H9 (cell line): ENCODE measurements at regions not wholly inside any gene's neighbourhood (a gene's known extent, or its start where the extent isn't known, plus 50 kb on each side); places are given as distances from the start of the nearest gene placed in this dataset.

ENCODE experiments used
- DNase-seq: peaks from one replicate; pipeline ENCODE4 v3.0.0-alpha.2; 2017
- H2AFZ ChIP-seq: one replicate; pipeline ENCODE4 v1.6.1; 2013; ENCODE audit warnings: mild to moderate bottlenecking, low read length, control low read depth, moderate library complexity
- H2AK5ac ChIP-seq: 2 replicates; pipeline ENCODE4 v1.6.1; 2013; ENCODE audit warnings: low read length, control low read depth, mixed read lengths; ENCODE audit not compliant: insufficient read length
- H2BK120ac ChIP-seq: one replicate; pipeline ENCODE4 v1.6.1; 2013; ENCODE audit warnings: low read depth, mild to moderate bottlenecking, low read length, control low read depth, inconsistent platforms; ENCODE audit not compliant: poor library complexity, severe bottlenecking
- H2BK12ac ChIP-seq: 2 replicates; pipeline ENCODE4 v1.6.1; 2013; ENCODE audit warnings: low read length, control low read depth, mixed read lengths, low read depth; ENCODE audit not compliant: insufficient read length
- H2BK15ac ChIP-seq: 2 replicates; pipeline ENCODE4 v1.6.1; 2013; ENCODE audit warnings: low read depth, low read length, control low read depth
- H2BK20ac ChIP-seq: one replicate; pipeline ENCODE4 v1.6.1; 2013; ENCODE audit warnings: low read depth, mild to moderate bottlenecking, low read length, control low read depth, inconsistent platforms; ENCODE audit not compliant: poor library complexity, severe bottlenecking
- H2BK5ac ChIP-seq: 2 replicates; pipeline ENCODE4 v1.6.1; 2013; ENCODE audit warnings: low read length, control low read depth, mixed read lengths; ENCODE audit not compliant: insufficient read length
- H3K14ac ChIP-seq: 2 replicates; pipeline ENCODE4 v1.6.1; 2013; ENCODE audit warnings: low read length, control low read depth; ENCODE audit not compliant: insufficient read depth
- H3K18ac ChIP-seq: 2 replicates; pipeline ENCODE4 v1.6.1; 2013; ENCODE audit warnings: low read depth, mild to moderate bottlenecking, mixed read lengths, low read length, control low read depth; ENCODE audit not compliant: insufficient read length
- H3K23ac ChIP-seq: 2 replicates; pipeline ENCODE4 v1.6.1; 2013; ENCODE audit warnings: low read length, control low read depth, mixed read lengths, low read depth; ENCODE audit not compliant: insufficient read length
- H3K23me2 ChIP-seq: 2 replicates; pipeline ENCODE4 v1.6.1; 2013; ENCODE audit warnings: low read depth, mild to moderate bottlenecking, mixed read lengths, low read length, control low read depth; ENCODE audit not compliant: insufficient read length, poor library complexity, severe bottlenecking
- H3K27ac ChIP-seq: 2 replicates; pipeline ENCODE4 v1.5.1; 2013; ENCODE audit warnings: low read length, control low read depth, mixed read lengths, low read depth; ENCODE audit not compliant: insufficient read length
- H3K27me3 ChIP-seq: 2 replicates; pipeline ENCODE4 v1.6.1; 2013; ENCODE audit warnings: low read length, control low read depth, inconsistent platforms; ENCODE audit not compliant: insufficient read depth
- H3K4ac ChIP-seq: 2 replicates; pipeline ENCODE4 v1.6.1; 2013; ENCODE audit warnings: low read depth, mild to moderate bottlenecking, control low read depth, inconsistent platforms, low read length, moderate library complexity
- H3K4me1 ChIP-seq: 2 replicates; pipeline ENCODE4 v1.6.1; 2013; ENCODE audit warnings: low read length, control low read depth, inconsistent platforms; ENCODE audit not compliant: insufficient read depth
- H3K4me2 ChIP-seq: 2 replicates; pipeline ENCODE4 v1.6.1; 2013; ENCODE audit warnings: low read length, control low read depth, mixed read lengths; ENCODE audit not compliant: insufficient read length, insufficient read depth
- H3K56ac ChIP-seq: 2 replicates; pipeline ENCODE4 v1.6.1; 2013; ENCODE audit warnings: low read depth, mild to moderate bottlenecking, mixed read lengths, low read length, control low read depth; ENCODE audit not compliant: insufficient read length
- H3K79me1 ChIP-seq: 2 replicates; pipeline ENCODE4 v1.6.1; 2013; ENCODE audit warnings: low read depth, mild to moderate bottlenecking, moderate library complexity, low read length, control low read depth, inconsistent platforms; ENCODE audit not compliant: insufficient read depth, poor library complexity, severe bottlenecking
- H3K79me2 ChIP-seq: 2 replicates; pipeline ENCODE4 v1.6.1; 2013; ENCODE audit warnings: low read length, control low read depth, inconsistent platforms; ENCODE audit not compliant: insufficient read depth
- H3K9ac ChIP-seq: 2 replicates; pipeline ENCODE4 v1.6.1; 2013; ENCODE audit warnings: low read length, control low read depth, mixed read lengths; ENCODE audit not compliant: insufficient read length; ENCODE audit errors: extremely low read depth
- H3K9me3 ChIP-seq: one replicate; pipeline ENCODE4 v1.6.1; 2013; ENCODE audit warnings: low read depth, low read length, inconsistent platforms; ENCODE audit not compliant: control insufficient read depth
- H3T11ph ChIP-seq: one replicate; pipeline ENCODE4 v1.6.1; 2013; ENCODE audit warnings: mild to moderate bottlenecking, low read length, control low read depth, inconsistent platforms
- H4K20me1 ChIP-seq: one replicate; pipeline ENCODE4 v1.6.1; 2013; ENCODE audit not compliant: control insufficient read depth, insufficient read length, insufficient read depth
- H4K5ac ChIP-seq: 2 replicates; pipeline ENCODE4 v1.6.1; 2013; ENCODE audit warnings: low read depth, mild to moderate bottlenecking, mixed read lengths, low read length, control low read depth; ENCODE audit not compliant: insufficient read length
- H4K8ac ChIP-seq: replicated peaks from 2 replicates; pipeline ENCODE4 v1.6.1; 2013; ENCODE audit warnings: low read length, control low read depth, mixed read lengths, low read depth; ENCODE audit not compliant: insufficient read length
- H4K91ac ChIP-seq: 2 replicates; pipeline ENCODE4 v1.6.1; 2013; ENCODE audit warnings: low read depth, mild to moderate bottlenecking, moderate library complexity, mixed read lengths, low read length, control low read depth; ENCODE audit not compliant: insufficient read length
- H3K27ac Mint-ChIP-seq, 3 experiments: 2 replicates in 2 of 3; 3 replicates in 1 of 3; pipeline ENCODE4 v1.8.0; 2020 to 2021; ENCODE audit warnings: mixed read lengths in 3 of 3, mild to moderate bottlenecking in 1 of 3, moderate library complexity in 1 of 3
- H3K27me3 Mint-ChIP-seq: 2 replicates; pipeline ENCODE4 v1.8.0; 2021; ENCODE audit warnings: low read depth, mild to moderate bottlenecking, moderate library complexity, mixed read lengths
- H3K36me3 Mint-ChIP-seq, 3 experiments: 2 replicates in 2 of 3; 3 replicates in 1 of 3; pipeline ENCODE4 v1.8.0; 2020 to 2021; ENCODE audit warnings: low read depth in 3 of 3, mixed read lengths in 3 of 3; ENCODE audit not compliant: insufficient read depth in 1 of 3
- H3K4me1 Mint-ChIP-seq, 2 experiments: 2 replicates each; pipeline ENCODE4 v1.8.0; 2020; ENCODE audit warnings: mixed read lengths in 2 of 2
- H3K4me3 Mint-ChIP-seq, 2 experiments: 2 replicates in 1 of 2; 3 replicates in 1 of 2; pipeline ENCODE4 v1.8.0; 2020 to 2021; ENCODE audit warnings: mild to moderate bottlenecking in 2 of 2, mixed read lengths in 2 of 2, moderate library complexity in 1 of 2
- H3K9me3 Mint-ChIP-seq, 2 experiments: 2 replicates in 1 of 2; 3 replicates in 1 of 2; pipeline ENCODE4 v1.8.0; 2020; ENCODE audit warnings: mild to moderate bottlenecking in 2 of 2, mixed read lengths in 2 of 2, moderate library complexity in 1 of 2
- WGBS: extraction: QIAGEN DNeasy Blood & Tissue Kit; methylation state at CpG from one replicate; pipeline ENCODE4 v1.1.7; 2013; ENCODE audit warnings: missing lambda C conversion rate, low lambda C conversion rate, mixed read lengths; ENCODE audit not compliant: insufficient read length; ENCODE audit errors: extremely low coverage; 5-methylcytosine and 5-hydroxymethylcytosine counted together
- TF ChIP-seq, protein P1 (sequence below): fragments of 200-600 bp; sonication (generic); conservative IDR thresholded peaks from 3 replicates; pipeline ENCODE4 v1.8.0; 2021; ENCODE audit warnings: antibody characterized with exemption, mild to moderate bottlenecking

DNA sequence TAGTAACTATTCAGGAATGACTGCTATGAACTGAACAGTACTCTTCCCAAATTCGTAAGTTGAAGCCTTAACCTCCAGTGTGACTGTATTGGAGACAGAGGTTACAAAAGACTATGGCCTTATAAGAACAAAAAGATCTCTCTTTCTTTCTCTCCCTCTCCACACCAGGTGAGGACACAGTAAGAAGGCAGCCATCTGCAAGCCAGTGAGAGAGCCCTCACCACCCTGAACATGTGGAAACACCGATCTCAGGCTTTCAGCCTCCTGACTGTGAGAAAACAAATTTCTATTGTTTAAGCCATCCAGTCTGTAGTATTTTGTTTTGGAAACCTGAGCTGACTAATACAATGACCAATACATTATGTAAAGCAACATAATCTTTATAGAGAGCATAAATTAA lies 888.9 kb downstream of the SLITRK1 start:
- Histone ChIP-seq H3K27me3 (no peaks in the 10 kb centered on the region), H3K4me2 (no peak overlapping the region), H2BK12ac (no peak overlapping the region), H3K79me2 (no peaks in the 10 kb centered on the region), H3K79me1 (no peaks in the 10 kb centered on the region), H2BK20ac (no peak overlapping the region), H4K8ac (no peak overlapping the region), H3K14ac (no peak overlapping the region), H2BK120ac (no peak overlapping the region), H3K18ac (no peak overlapping the region), H4K5ac (no peak overlapping the region), H3T11ph (no peak overlapping the region), H2BK15ac (no peak overlapping the region), H3K4me1 (no peaks in the 10 kb centered on the region), H3K4ac (no peak overlapping the region), H3K23ac (no peak overlapping the region), H3K27ac (no peak overlapping the region), H2AFZ (no peak overlapping the region), H3K9ac (no peak overlapping the region), H4K20me1 (no peaks in the 10 kb centered on the region), H4K91ac (no peak overlapping the region), H3K9me3 (no peaks in the 10 kb centered on the region), H3K56ac (no peak overlapping the region), H2BK5ac (no peak overlapping the region), H2AK5ac (no peak overlapping the region), H3K23me2 (no peaks in the 10 kb centered on the region)
- WGBS, result no CpG with 5 or more reads among the region's 2 CpGs
- Mint-ChIP-seq H3K27me3 (no peaks in the 10 kb centered on the region), H3K4me3 (no peak overlapping the region), H3K4me1 (peaks cover 0 to 2% of the 10 kb centered on the region in 2 experiments; a peak in 1 of 4 replicates), H3K27ac (peak overlapping the region in 1 of 3 experiments; percentile 93; a peak in 2 of 7 replicates), H3K36me3 (no peaks in the 10 kb centered on the region), H3K9me3 (no peaks in the 10 kb centered on the region)
- TF ChIP-seq, protein P1, sequence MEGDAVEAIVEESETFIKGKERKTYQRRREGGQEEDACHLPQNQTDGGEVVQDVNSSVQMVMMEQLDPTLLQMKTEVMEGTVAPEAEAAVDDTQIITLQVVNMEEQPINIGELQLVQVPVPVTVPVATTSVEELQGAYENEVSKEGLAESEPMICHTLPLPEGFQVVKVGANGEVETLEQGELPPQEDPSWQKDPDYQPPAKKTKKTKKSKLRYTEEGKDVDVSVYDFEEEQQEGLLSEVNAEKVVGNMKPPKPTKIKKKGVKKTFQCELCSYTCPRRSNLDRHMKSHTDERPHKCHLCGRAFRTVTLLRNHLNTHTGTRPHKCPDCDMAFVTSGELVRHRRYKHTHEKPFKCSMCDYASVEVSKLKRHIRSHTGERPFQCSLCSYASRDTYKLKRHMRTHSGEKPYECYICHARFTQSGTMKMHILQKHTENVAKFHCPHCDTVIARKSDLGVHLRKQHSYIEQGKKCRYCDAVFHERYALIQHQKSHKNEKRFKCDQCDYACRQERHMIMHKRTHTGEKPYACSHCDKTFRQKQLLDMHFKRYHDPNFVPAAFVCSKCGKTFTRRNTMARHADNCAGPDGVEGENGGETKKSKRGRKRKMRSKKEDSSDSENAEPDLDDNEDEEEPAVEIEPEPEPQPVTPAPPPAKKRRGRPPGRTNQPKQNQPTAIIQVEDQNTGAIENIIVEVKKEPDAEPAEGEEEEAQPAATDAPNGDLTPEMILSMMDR, result no peak
- DNase-seq, result no peak
